WTC11 (cell line): ENCODE measurements at regions not wholly inside any gene's neighbourhood (a gene's known extent, or its start where the extent isn't known, plus 50 kb on each side); places are given as distances from the start of the nearest gene placed in this dataset.

Experiments used
- ATF6 ChIP-seq: sonication (generic); formaldehyde crosslinking; IDR thresholded peaks from 2 replicates; pipeline ENCODE4 v1.8.1; 2023; ENCODE audit warnings: mild to moderate bottlenecking, missing genetic modification reagents
- CBFB ChIP-seq: sonication (generic); formaldehyde crosslinking; IDR thresholded peaks from 2 replicates; pipeline ENCODE4 v1.8.1; 2022; ENCODE audit warnings: mild to moderate bottlenecking, low read depth, missing genetic modification reagents
- E2F1 ChIP-seq: sonication (generic); formaldehyde crosslinking; IDR thresholded peaks from 2 replicates; pipeline ENCODE4 v1.8.0; 2022; ENCODE audit warnings: mild to moderate bottlenecking, missing genetic modification reagents
- JUN ChIP-seq: sonication (generic); formaldehyde crosslinking; IDR thresholded peaks from 2 replicates; pipeline ENCODE4 v1.8.0; 2023; ENCODE audit warnings: mild to moderate bottlenecking, missing genetic modification reagents
- KAT7 ChIP-seq: sonication (generic); formaldehyde crosslinking; IDR thresholded peaks from 2 replicates; pipeline ENCODE4 v1.8.1; 2023; ENCODE audit warnings: missing genetic modification reagents, mild to moderate bottlenecking, borderline replicate concordance
- NR2C2 ChIP-seq: sonication (generic); formaldehyde crosslinking; IDR thresholded peaks from 2 replicates; pipeline ENCODE4 v1.8.0; 2022; ENCODE audit warnings: mild to moderate bottlenecking, missing genetic modification reagents
- NR3C1 ChIP-seq: sonication (generic); formaldehyde crosslinking; conservative IDR thresholded peaks from 2 replicates; pipeline ENCODE4 v1.8.1; 2023; ENCODE audit warnings: low read depth, mild to moderate bottlenecking, missing genetic modification reagents
- SP1 ChIP-seq: sonication (generic); formaldehyde crosslinking; conservative IDR thresholded peaks from 2 replicates; pipeline ENCODE4 v1.8.1; 2022; ENCODE audit warnings: missing genetic modification reagents
- ZBTB21 ChIP-seq: sonication (generic); formaldehyde crosslinking; IDR thresholded peaks from 2 replicates; pipeline ENCODE4 v1.8.1; 2023; ENCODE audit warnings: mild to moderate bottlenecking, missing genetic modification reagents, borderline replicate concordance
- ZNF138 ChIP-seq: sonication (generic); formaldehyde crosslinking; conservative IDR thresholded peaks from 2 replicates; pipeline ENCODE4 v1.8.1; 2022; ENCODE audit warnings: mild to moderate bottlenecking, moderate library complexity, missing genetic modification reagents
- TF ChIP-seq, protein P1 (sequence below): fragments of 200-600 bp; IDR thresholded peaks from 2 replicates; pipeline ENCODE4 v1.8.0; 2022; ENCODE audit warnings: antibody characterized with exemption
- TF ChIP-seq, protein P2 (sequence below): sonication (generic); formaldehyde crosslinking; IDR thresholded peaks from 2 replicates; pipeline ENCODE4 v1.8.1; 2022; ENCODE audit warnings: mild to moderate bottlenecking, moderate library complexity, missing genetic modification reagents
- TF ChIP-seq, protein P3 (sequence below): sonication (generic); formaldehyde crosslinking; IDR thresholded peaks from 2 replicates; pipeline ENCODE4 v1.8.1; 2023; ENCODE audit warnings: mild to moderate bottlenecking, missing genetic modification reagents, moderate library complexity

GRCh38 chr10:31187607-31188210 is 131.3 kb upstream of the ZEB1 start:
- TF ChIP-seq, protein P1, sequence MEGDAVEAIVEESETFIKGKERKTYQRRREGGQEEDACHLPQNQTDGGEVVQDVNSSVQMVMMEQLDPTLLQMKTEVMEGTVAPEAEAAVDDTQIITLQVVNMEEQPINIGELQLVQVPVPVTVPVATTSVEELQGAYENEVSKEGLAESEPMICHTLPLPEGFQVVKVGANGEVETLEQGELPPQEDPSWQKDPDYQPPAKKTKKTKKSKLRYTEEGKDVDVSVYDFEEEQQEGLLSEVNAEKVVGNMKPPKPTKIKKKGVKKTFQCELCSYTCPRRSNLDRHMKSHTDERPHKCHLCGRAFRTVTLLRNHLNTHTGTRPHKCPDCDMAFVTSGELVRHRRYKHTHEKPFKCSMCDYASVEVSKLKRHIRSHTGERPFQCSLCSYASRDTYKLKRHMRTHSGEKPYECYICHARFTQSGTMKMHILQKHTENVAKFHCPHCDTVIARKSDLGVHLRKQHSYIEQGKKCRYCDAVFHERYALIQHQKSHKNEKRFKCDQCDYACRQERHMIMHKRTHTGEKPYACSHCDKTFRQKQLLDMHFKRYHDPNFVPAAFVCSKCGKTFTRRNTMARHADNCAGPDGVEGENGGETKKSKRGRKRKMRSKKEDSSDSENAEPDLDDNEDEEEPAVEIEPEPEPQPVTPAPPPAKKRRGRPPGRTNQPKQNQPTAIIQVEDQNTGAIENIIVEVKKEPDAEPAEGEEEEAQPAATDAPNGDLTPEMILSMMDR = no peak
- TF ChIP-seq, protein P2, sequence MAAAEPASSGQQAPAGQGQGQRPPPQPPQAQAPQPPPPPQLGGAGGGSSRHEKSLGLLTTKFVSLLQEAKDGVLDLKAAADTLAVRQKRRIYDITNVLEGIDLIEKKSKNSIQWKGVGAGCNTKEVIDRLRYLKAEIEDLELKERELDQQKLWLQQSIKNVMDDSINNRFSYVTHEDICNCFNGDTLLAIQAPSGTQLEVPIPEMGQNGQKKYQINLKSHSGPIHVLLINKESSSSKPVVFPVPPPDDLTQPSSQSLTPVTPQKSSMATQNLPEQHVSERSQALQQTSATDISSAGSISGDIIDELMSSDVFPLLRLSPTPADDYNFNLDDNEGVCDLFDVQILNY = no peak
- no peak for TF ChIP-seq ZNF138 (CRISPR knock-in tag)
- no peak for TF ChIP-seq KAT7 (CRISPR knock-in tag)
- no peak for TF ChIP-seq ATF6 (CRISPR knock-in tag)
- no peak for TF ChIP-seq JUN
- TF ChIP-seq SP1 (CRISPR knock-in tag) = no peak
- no peak for TF ChIP-seq NR2C2 (CRISPR knock-in tag)
- TF ChIP-seq CBFB (CRISPR knock-in tag) = no peak
- TF ChIP-seq, protein P3, sequence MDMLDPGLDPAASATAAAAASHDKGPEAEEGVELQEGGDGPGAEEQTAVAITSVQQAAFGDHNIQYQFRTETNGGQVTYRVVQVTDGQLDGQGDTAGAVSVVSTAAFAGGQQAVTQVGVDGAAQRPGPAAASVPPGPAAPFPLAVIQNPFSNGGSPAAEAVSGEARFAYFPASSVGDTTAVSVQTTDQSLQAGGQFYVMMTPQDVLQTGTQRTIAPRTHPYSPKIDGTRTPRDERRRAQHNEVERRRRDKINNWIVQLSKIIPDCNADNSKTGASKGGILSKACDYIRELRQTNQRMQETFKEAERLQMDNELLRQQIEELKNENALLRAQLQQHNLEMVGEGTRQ = no peak
- TF ChIP-seq NR3C1 (CRISPR knock-in tag) = no peak
- TF ChIP-seq ZBTB21 (CRISPR knock-in tag) = no peak
- no peak for TF ChIP-seq E2F1
